ENCODE measurements at regions not wholly inside any gene's neighbourhood (a gene's known extent, or its start where the extent isn't known, plus 50 kb on each side); places are given as distances from the start of the nearest gene placed in this dataset.
"Not testable (repeated sequence)": the region's sequence is repeated elsewhere in the genome, so short reads cannot be mapped to it uniquely, and the experiment has no call there.

DNA sequence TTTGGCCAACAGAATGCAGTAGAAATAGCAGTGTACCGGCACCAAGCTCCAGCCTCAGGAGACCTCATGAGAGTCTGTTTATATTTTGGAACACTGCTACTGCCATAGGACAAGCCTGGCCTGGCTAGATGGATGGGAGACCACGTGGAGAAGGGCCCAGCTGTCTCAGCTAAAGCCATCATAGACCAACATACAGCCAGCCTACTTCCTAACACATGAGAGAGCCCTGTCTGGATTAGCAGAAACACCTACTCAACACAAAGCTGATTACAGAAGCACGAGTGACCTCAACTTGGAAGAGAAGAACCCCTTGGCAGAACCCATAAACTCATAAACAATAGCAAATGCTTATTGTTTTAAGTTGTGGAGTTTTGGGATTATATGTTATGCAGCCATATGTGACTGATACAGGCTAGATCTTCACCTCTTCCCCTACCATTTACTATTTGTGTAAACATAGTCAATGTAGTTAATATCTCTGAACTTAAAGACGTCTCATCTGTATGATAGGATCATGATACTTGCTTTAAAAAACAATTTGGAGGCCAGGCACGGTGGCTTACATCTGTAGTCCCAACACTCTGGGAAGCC, 199.4 kb upstream of the ZNF217 start:
- H3K4me1 ChIP-seq = no peaks in the 10 kb centered on the region; the same call in 1 of the 2 replicates
- DNase-seq = no peak
- H3K9me3 ChIP-seq = no peaks in the 10 kb centered on the region
- no peak overlapping the region for H3K4me3 ChIP-seq (ENCODE audit: low read depth, low read length)
- no peak for TF ChIP-seq CTCF (IDR thresholded peaks at IDR 0.05; ENCODE audit: low read depth, low read length)
- no peaks in the 10 kb centered on the region for H3K27me3 ChIP-seq
- no peaks in the 10 kb centered on the region for H3K36me3 ChIP-seq

DNA sequence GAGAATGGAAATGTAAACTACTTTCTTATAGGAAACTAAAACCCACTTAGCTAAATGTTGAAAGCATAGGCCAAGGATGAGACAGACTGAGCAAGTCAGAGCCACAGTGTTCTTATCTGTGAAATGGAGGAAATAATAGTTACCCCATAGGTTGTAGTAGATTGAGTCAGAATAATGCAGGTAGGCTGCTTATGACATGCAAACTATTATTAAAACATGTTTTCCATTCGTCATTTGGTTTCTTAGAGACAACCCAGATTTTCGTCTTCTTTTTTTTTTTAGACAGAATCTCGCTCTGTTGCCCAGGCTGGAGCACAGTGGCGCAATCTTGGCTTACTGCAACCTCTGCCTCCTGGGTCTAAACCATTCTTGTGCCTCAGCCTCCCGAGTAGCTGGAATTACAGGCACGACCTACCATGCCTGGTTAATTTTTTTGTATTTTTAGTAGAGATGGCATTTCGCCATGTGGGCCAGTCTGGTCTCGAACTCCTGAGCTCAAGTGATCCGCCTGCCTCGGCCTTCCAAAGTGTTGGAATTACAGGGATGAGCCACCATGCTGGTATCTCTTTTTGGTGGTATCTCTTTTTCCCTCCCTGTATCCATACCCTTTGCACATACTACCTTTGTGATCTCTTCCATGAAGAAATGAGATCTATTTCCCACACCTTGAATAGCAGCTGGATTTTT, 196.5 kb upstream of the ZNF217 start:
- Histone ChIP-seq H3K27me3 (no peaks in the 10 kb centered on the region), H3K4me3 (ENCODE audit: low read depth, low read length) (no peak overlapping the region), H3K4me1 (no peaks in the 10 kb centered on the region; the same call in 1 of the 2 replicates), H3K36me3 (no peaks in the 10 kb centered on the region), H3K9me3 (no peaks in the 10 kb centered on the region)
- no peak for DNase-seq
- TF ChIP-seq CTCF (IDR thresholded peaks at IDR 0.05; ENCODE audit: low read depth, low read length) = no peak

DNA sequence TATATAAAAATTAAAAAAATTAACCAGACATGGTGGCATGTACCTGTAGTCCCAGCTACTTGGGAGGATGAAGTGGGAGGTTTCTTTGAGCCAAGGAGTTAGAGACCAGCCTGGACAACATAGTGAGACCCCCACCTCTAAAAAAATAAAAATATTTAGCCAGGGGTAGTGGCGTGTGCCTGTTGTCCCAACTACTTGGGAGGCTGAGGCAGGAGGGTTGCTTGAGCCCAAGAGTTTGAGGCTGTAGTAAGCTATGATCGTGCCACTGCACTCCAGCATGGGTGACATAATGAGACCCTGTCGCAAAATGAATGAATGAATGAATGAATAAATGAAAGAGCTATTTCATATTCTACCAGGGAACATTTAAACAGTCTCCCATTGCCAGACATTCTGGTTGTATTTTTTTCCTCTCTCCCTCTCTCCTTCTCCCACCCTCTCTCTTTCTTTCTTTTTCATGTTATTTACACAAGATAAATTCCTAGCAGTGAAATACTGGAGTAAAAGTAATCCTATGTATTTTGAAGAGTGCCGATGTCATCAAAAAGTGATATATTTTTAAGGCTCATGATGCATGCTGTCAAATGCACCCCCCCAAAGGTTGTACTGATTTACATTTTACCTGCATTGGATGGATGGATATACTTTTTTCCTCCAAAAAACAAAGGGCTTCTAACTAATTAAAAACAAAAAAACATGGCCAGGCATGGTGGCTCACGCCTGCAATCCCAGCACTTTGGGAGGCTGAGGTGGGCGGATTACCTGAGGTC, 194.8 kb upstream of the ZNF217 start:
- H3K4me1 ChIP-seq = no peaks in the 10 kb centered on the region; the same call in 1 of the 2 replicates
- TF ChIP-seq CTCF (IDR thresholded peaks at IDR 0.05; ENCODE audit: low read depth, low read length) = no peak
- DNase-seq = no peak

GRCh38 chr20:53787491-53787931, 193.9 kb upstream of the ZNF217 start:
- not testable (repeated sequence) for H3K9me3 ChIP-seq; H3K4me1 ChIP-seq; H3K4me3 ChIP-seq (ENCODE audit: low read depth, low read length); DNase-seq; H3K36me3 ChIP-seq; H3K27me3 ChIP-seq

More for the DNA sequence above, 194.8 kb upstream of the ZNF217 start:
- H3K9me3 ChIP-seq = no peaks in the 10 kb centered on the region
- H3K4me3 ChIP-seq (ENCODE audit: low read depth, low read length) = no peak overlapping the region
- H3K27me3 ChIP-seq = no peaks in the 10 kb centered on the region
- no peaks in the 10 kb centered on the region for H3K36me3 ChIP-seq

DNA sequence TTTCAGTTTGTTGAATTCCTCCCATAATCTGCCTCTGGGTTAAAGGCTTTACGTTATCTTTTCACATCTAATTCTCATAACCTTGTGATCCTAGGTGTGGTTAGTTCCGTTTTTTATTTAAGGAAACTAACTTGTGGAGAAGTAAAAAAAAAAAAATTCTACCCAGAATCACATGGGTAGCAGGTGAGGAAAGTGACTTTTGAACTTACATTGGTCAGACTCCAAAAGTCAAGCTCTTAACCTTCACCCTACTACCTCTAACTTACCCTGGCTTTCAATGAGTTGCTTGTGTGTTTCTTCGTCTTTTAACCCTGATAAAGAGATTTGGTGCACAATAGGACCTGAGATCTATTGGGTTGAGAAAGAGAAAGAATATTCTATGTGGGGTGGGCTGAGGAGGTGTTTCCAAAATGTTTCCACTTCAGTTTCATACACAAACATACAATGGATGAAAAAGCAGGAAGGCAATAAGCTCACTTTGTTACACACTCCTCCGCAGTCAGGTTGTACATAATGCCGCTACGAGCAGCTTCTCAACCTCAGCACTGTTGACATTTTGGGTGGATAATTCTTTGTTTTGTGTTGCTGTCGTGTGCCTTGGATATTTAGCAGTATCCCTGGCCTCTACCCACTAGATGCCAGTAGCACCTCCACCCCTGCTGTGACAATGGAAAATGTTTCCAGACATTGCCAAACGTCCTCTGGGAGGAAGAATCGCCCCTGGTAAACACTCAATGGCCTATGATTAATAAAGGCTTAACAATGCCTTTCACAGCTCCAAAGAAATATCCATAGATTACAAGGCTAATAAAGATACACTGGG, 193.0 kb upstream of the ZNF217 start:
- H3K36me3 ChIP-seq = no peaks in the 10 kb centered on the region
- H3K4me3 ChIP-seq (ENCODE audit: low read depth, low read length) = no peak overlapping the region
- H3K4me1 ChIP-seq = no peaks in the 10 kb centered on the region; the same call in 1 of the 2 replicates
- no peaks in the 10 kb centered on the region for H3K27me3 ChIP-seq
- no peak for TF ChIP-seq CTCF (IDR thresholded peaks at IDR 0.05; ENCODE audit: low read depth, low read length)
- no peak for DNase-seq
- no peaks in the 10 kb centered on the region for H3K9me3 ChIP-seq

DNA sequence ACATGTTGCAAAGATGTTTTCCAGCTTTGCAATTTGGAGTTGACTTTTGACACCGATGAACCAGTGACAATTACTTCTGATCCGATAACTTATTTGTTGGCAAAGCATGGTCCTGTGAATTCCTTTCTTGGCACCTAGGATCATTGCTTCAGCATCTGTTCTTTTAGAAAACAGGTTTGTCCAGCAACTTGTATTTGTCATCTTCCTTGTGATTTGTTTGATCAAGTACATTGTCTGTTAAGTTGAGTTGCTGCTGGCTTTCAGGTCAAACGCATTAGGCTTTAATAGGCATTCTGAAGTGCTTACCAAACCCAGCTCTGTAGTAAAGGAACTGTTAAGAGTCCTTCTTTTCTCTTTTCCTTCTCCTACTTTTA, 192.4 kb upstream of the ZNF217 start:
- TF ChIP-seq CTCF (IDR thresholded peaks at IDR 0.05; ENCODE audit: low read depth, low read length) = no peak
- Histone ChIP-seq H3K36me3 (no peaks in the 10 kb centered on the region), H3K9me3 (no peaks in the 10 kb centered on the region), H3K27me3 (no peaks in the 10 kb centered on the region), H3K4me1 (no peaks in the 10 kb centered on the region; the same call in 1 of the 2 replicates), H3K4me3 (ENCODE audit: low read depth, low read length) (no peak overlapping the region)
- DNase-seq = no peak

All from BE2C (cell line).